GM19238 (cell line): ENCODE measurements at regions not wholly inside any gene's neighbourhood (a gene's known extent, or its start where the extent isn't known, plus 50 kb on each side); places are given as distances from the start of the nearest gene placed in this dataset.
"Not testable (repeated sequence)": the region's sequence is repeated elsewhere in the genome, so short reads cannot be mapped to it uniquely, and the experiment has no call there.

ENCODE experiments used
- DNase-seq: peaks from one replicate; pipeline ENCODE4 v3.0.0; 2011; ENCODE audit warnings: low spot score; ENCODE audit not compliant: insufficient read length

DNA sequence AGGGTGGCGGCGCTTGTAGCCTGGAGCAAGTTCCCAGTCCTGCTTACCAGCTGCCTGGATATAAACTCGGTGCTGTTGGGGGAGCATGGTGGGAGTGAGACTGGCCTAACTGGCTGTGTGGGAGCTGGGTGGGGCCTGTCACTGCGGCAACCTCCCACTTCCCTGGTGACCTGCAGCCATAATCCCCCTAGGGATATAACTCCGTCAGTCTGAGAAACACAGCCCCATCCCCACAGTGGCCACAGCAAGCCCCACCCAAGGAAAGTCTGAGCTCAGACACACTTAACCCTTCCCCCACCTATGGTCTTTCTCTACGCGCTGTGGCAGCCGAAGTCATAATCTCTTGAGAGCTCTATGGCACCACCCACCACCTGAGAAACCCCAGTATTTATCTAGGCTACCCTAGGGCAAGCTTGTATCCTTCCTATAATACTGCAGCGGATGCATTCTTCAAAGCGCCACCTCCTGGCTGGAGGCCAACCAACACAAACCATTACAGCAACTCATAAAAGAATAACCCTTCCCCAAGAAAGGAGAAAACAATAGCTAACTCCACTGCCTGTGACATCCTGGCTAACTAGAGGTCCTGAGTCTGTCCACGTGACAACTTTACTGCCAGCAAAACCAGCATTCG lies 57.4 kb downstream of the ZNF648 start:
- no peak for DNase-seq

DNA sequence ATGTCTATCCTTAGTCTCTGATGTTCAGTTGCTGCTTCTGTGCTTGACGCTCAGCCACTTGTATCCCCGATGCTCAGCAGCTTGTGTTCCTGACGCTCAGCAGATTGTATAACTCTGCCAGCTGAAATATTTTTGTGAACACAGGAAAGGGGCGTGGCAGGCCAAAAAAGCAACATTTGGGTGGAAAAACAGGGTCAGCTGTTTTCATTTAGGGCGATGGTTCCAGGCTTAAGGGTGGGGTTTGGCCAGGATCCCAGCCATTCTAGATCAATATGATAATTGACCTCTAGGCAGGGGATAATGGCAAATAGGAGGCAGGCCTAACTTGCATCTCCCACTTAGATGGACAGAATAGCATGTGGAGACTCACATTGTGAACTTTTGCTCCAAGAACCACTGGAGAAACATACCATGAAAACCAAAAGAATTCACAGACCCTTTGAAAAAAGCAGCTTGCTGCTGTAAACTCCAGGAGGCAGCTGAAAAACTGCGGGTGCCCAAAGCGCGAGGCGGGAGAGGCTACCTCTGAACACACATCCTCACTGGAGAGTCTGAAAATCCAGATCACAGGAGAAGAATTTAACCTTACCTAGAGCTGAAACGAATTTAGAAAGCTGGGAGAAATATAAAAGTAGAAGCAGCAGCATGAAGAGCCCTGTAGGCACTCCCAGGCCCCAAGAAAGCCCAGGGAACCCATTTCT lies 58.3 kb downstream of the ZNF648 start:
- DNase-seq: no peak

DNA sequence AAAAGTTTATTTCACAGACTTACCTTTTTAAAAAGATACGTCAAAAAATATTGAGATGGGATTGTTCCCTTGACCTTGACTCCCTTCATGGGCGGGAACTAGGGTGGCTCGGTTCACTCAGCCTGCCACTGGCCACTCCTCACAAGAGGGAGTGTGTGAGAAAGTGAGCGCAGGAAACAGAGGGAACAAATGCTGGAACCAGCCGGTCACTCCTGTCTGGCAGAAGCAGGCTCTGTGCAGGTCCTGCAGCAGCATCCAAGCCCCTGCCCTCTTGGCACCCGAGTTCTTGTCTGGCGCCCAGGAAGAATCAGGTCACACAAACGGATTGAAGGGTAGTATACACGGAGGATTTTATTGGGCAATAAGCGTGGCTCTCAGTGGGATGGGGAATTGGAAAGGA lies 58.9 kb downstream of the ZNF648 start:
- DNase-seq: no peak

DNA sequence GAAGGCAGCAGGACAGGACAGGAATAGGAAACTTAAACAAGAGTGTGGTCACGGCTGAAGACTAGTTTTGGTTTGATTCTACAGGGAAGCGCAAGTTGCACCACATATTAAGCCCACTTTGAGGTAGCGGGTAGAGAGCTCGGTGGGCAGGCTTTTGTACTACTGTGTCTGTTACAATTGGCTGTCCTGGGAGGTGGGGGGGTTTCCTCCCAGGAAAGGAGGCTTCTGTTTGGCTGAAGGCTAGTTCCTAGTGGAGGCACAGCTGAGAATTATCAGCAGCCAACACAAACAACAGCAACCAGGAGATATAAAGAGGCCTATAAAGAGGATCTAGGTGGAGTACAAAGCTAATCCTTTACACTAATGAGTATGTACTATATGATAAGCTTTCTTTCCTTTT lies 62.7 kb downstream of the ZNF648 start:
- no peak for DNase-seq

DNA sequence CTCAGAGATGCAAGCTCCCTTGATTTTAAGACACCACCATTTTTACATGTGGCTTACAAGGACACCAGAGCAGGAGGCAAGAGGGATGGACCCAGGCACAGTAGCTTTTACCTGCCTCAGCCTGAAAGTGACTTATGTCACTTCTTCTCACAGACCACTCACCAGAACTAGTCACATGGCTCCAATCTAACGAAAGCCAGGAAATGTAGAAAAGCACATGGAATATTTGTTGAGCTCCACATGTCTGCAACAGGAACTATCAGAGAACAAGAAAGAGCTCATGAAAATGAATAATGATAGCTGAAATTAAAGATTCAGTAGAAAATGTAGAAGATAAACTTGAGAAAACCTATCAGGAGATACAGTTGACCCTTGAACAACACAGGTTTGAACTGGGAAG lies 69.4 kb downstream of the ZNF648 start:
- no peak for DNase-seq

DNA sequence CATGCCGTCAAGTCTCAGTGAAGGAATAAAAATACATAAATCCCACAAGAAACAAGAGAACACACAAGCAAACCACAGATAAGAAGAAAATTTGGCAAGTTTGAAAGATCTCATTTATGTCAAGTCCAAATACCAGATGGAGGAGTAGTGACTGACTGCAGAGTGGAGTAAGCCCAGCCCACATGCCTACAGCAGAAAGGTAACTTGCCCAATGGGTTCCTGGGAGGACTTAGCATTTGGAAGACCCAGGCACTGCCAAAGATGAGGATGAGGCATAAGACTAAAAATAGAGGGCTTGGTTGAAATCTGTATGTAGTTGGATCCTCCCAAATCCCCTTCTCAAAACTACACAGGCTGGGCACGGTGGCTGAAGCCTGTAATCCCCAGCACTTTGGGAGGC lies 70.8 kb downstream of the ZNF648 start:
- no peak for DNase-seq

DNA sequence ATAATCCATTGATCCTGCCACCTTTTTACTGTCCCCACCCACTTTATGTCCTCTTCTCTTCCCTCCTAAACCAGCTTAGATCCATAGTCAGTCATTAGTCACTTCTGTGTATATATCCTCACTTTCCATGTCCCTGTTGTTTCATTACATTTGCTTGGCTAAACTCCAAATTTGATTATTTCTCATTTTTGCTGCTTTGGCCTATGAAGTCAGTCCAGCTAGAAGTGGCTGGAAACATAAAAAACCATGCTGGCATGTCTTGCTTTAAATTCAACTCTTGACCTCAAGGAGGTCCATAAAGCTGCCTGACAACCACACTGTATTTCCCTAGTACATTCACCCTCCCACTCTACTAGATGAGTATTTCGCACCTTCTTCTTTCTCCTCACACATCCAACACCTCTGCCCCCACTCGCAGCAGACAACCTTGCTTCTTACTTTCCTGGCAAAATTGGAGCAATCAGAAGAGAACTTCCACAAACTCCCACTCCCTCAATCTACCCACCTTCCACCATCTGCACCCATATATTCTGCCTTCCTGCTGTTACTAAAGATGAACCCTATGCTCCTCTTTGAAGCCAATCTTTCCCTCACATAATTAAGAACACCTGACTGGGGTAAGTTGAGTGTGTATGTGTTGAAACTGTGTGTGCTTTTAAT lies 72.1 kb downstream of the ZNF648 start:
- no peak for DNase-seq

DNA sequence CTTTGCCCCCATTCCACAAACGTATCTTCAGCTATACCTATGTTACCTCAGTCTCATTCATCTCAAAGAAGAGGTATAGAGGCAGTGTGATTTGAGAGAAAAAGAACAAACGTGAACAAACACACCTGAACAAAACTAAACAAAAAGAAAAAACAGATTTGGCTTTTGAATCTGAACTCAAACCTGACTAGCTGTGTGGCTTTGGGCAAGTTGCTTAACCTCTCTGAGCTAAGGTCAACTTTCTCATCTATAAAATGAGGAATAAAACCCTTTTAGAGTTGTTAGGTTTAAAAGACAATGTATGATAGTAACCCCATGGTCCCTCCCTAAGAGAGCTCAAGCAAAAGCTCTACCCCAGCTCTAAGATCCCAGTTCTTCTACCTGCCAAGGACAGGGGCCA lies 73.5 kb downstream of the ZNF648 start:
- no peak for DNase-seq

DNA sequence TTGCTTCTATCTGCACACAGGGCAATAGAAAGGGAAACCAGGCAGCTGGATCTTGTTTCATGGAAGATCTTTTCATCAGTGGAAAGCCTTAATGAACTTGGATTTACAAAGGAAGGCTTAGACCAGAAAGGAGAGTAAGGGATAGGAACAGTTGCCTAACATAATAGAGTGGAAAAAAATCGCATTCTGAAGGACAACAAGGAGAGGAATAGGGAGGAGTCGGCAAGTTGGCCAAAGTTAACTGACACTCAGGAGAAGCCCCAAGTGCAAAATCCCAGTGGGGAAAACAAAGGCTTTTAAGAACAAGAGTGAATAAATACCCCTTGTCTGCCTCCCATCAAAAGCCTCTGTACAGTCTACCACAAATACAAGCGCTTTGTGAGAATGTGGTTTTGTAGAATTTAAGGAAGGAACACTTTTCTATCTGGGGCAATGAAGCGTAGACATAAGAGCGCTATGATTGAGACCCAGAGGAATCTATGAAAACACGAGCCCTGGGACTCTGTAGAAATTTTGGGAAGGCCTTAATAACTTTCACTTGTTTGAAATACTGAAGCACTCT lies 74.1 kb downstream of the ZNF648 start:
- no peak for DNase-seq

DNA sequence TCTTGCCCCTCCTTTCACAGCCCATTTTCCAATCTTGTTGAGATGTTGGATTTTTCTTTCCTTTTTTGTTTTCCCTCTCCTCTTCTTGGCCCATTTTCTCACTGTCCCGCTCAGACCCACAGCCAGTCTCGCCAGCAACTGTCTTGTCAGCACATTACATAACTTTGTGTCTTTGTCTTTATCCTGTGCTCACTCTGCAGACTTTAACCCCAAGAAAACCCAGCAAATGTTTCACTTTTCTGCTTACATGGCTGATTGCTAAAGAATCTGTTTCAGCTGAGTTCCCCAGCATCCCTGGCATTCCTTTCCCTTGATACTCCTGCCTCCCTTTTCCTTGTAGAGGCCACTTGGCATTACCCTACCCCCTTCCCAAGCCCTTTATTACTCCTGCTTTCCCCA lies 74.6 kb downstream of the ZNF648 start:
- DNase-seq: no peak

DNA sequence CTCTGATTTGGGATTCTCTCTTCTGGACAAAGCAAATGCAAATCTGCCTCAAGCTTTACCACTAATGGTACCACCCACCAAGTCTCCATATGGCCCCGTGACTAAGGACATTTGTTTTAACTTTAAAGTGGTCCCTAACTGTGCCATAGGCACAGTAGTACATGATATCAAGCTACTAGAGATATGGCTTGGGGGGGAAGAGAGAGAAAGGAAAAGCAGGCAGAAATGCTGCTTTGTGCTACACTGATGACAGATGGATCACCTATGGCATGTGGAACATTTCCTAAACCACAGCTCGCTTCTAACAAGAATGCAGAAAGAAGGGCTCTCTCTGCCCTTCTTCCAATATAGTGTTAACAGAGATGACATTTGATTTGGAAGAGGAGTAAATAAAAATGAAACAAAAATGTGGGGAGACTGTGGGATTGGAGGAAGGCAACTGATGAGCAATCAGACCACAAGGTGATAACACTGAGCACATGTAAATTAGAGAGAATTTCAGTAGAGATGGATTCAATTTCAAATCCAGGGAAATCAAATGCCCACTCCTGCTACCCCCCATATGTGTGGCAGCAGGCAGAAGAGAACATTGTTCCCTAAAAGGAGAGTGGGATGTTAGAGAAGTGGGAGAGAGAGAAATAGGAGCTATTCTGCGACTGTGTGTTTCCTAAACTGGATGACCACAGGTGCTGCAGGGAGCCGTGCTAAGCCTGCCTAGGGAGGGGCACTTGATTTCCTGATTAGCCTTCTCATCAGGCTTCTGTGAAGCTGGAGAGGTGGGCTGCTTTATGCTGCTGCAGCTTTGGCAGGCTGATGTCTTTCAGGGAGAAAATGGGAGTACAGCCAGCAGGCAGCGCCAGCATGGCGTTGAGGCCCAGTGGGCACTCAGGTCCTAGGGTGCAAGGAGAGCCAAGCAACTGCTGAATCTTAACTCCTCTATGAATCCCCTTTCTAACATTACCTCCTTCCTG lies 75.3 kb downstream of the ZNF648 start:
- DNase-seq: no peak

DNA sequence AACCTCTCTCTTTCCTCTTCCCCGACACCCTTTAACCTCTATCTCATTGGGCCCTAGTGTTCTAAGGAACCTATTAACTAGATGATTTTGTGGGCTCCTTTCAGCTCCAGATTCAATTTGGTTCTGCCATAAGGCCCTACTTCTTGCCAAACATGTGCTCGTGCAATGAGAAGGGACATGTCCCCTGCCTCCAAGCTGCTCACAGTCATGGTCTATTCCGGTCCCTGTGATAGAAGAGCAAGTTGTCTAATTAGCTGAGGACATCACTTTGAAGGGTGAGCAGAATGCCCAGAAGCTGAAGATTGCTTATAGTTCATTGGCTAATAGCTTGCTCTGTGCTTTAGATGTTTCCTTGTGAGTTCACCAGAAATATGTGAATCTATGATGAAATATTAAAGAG lies 76.2 kb downstream of the ZNF648 start:
- DNase-seq: no peak

DNA sequence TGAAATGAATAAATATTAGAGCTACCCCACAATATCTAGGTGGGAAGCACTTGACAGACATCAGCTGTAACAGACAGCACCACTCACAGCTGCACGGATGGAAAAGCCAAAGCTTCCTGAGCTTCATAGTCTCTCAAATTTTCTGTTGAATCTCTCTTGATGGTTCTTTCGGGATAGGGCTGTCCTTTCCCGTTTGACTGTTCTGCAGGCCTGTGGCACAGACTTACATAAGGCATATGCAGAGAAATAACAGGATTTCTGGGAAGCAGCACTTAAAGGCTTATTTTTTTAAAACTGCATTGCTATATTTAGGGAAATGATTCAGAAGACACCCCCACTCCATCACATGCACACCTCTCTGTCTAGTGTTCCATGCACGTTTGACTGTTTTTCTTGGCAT lies 77.5 kb downstream of the ZNF648 start:
- DNase-seq: no peak

DNA sequence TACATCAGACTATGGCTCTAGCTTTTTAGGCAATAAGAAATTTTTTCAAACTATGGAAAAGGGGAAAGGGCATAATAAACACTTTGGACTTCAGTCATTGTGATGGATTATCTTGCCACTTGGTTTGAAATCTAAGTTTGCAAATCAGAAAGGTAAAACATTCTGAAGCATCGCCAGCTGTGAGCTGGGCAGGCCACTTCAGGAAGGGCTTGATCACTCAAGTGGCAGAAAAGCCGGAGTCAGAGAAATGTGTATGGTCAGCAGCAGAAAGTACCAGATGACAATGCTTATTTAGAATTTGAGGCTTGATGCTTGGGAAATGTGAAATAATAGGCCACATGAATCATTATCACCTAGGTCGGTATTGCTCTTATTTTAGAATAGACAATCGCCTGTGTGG lies 79.7 kb downstream of the ZNF648 start:
- no peak for DNase-seq

DNA sequence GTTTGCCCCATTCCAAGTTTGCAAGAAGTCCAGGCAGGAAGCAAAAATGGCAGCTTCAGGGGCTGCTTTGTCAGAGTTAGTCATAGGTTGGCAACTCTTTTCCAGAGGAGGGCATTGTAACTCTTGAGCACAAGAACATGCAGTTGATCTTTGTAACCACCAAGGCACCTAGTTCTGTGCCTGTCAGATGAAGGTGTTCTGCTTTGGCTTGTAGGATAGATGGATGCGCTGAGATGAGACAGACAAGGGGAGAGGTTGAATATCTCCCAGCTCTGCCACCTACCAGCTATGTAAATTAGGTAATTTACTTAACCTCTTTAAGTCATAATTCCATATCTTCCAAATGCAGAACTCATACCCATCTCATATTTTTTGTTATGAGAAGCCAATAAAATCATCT lies 89.3 kb downstream of the ZNF648 start:
- DNase-seq: no peak

DNA sequence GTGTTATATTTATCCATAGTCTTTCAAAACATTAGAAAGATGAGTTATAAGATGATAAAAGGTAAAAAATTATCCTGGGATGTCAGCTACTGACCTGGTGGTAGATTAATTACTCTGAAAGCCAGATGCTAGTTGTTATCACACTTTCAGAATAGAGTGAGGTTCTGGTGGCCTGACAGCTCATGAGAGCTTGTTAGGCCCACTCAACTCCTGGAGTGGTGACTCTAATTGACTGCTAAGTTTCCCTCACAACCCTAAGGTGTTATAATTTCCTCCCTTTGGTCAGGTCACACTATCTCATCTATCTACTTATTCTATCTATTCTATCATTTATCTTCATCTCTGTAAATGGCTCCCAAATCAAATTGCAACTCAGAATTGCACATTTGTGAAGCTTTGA lies 90.1 kb downstream of the ZNF648 start:
- DNase-seq: no peak

DNA sequence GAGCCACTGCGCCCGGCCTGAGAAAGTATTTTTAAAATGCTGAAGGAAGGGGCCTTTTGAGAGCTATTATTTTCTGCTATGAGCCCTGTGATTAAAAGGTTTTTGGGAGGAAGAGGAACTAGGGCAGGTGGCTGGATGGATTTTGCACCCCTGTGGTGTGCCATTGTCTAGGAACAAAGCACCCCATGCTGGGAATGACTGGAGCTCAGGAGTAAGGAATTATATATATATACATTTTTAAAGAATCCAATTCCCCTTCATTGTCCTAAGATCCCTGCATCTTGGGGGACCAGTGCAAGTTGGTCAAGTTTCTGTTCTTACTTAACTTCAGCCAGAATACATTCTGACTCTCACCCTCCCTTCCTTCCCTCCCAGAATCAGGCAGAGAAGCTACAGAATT lies 91.6 kb downstream of the ZNF648 start:
- DNase-seq: no peak

DNA sequence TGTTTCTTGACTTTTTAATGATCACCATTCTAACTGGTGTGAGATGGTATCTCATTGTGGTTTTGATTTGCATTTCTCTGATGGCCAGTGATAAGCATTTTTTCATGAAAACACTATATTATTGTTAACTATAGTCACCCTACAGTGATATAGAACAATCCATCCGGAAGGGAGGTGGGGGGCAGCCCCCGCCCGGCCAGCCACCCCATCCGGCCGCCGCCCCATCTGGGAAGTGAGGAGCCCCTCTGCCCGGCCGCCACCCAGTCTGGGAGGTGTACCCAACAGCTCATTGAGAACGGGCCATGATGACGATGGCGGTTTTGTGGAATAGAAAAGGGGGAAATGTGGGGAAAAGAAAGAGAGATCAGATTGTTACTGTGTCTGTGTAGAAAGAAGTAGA lies 106.8 kb downstream of the ZNF648 start:
- DNase-seq: not testable (repeated sequence)

DNA sequence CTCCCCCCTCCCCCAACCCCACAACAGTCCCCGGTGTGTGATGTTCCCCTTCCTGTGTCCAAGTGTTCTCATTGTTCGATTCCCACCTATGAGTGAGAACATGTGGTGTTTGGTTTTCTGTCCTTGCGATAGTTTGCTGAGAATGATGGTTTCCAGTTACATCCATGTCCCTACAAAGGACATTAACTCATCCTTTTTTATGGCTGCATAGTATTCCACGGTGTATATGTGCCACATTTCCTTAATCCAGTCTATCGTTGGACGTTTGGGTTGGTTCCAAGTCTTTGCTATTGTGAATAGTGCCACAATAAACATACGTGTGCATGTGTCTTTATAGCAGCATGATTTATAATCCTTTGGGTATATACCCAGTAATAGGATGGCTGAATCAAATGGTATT lies 107.3 kb downstream of the ZNF648 start:
- not testable (repeated sequence) for DNase-seq

DNA sequence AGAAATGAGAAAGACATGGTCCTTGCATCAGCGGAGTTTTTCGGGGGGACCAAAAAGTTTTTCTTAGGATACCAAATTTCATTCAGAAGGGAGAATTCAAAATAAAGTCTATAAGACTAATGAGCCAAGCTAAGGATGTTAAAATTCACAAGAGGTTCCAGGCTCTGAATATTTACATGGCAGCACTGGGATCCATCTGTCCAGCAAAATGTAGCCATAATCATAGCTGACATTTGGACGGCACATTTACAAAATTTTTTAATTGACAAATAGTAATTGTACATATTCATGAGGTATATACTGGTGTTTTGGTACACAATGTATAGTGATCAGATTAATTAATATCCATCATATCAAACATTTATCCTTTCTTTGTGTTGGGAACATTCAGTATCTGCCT lies 107.9 kb downstream of the ZNF648 start:
- no peak for DNase-seq

DNA sequence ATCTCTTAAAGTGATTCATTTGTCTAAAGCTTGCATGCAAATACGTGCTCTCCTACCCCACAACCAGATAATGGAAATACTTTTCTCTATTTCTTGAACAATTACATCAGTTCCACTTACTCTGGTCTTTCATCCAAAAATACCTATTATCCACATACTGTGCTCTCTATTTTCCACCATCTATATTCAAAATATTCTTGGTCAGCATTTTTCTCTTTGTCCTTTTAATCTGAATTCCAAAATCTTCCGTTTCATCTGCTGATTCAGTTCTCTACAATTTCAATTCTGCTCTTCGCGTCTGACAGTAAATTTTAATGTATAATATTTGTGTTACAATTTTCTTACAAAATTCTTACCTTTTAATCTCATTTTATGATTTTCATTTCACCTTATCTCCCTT lies 110.3 kb downstream of the ZNF648 start:
- no peak for DNase-seq
